GM12874 (cell line): ENCODE measurements at regions not wholly inside any gene's neighbourhood (a gene's known extent, or its start where the extent isn't known, plus 50 kb on each side); places are given as distances from the start of the nearest gene placed in this dataset.

ENCODE experiments used
- TF ChIP-seq, protein P1 (sequence below): IDR thresholded peaks from 2 replicates; pipeline ENCODE4 v1.5.1; 2011; ENCODE audit warnings: low read depth, mild to moderate bottlenecking, control low read depth, low read length, moderate library complexity; ENCODE audit not compliant: insufficient read depth

DNA sequence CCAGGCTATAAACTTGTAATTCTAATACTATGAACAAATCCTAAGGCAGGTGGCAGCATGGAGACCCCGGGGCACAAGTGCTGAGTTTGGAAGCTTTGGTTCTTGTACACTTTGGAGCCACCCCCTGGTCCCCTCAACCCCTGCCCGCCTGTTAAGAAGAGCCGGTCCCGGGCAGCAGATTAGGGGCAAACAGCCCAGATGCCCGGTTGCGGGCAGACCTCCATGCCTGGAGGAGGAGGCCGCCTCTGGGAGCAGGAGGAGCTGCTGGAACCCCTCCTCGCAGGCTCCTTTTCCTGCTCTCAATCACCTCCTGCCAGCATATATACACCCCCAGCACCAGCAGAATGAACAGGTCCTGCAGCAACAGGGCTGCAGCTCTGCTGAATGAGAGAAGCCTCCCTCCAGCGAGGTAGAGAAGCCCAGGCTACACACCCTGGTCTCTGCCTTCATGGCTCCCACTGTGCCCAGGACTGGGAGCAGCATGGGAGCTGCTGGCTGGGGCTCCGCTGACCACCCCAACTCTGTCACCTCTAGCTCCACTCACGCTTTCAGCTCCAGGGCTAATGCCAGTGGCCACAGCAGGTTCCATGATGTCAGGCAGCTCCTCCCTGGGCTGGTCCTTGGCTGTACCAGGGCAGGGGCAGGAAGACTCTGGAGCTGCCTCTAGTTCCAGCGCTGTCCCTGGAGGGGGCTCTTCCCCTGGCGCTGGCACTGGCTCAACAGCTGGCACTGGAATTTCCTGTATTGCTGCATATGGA lies 1713.5 kb upstream of the ACO1 start:
- TF ChIP-seq, protein P1, sequence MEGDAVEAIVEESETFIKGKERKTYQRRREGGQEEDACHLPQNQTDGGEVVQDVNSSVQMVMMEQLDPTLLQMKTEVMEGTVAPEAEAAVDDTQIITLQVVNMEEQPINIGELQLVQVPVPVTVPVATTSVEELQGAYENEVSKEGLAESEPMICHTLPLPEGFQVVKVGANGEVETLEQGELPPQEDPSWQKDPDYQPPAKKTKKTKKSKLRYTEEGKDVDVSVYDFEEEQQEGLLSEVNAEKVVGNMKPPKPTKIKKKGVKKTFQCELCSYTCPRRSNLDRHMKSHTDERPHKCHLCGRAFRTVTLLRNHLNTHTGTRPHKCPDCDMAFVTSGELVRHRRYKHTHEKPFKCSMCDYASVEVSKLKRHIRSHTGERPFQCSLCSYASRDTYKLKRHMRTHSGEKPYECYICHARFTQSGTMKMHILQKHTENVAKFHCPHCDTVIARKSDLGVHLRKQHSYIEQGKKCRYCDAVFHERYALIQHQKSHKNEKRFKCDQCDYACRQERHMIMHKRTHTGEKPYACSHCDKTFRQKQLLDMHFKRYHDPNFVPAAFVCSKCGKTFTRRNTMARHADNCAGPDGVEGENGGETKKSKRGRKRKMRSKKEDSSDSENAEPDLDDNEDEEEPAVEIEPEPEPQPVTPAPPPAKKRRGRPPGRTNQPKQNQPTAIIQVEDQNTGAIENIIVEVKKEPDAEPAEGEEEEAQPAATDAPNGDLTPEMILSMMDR: no peak

DNA sequence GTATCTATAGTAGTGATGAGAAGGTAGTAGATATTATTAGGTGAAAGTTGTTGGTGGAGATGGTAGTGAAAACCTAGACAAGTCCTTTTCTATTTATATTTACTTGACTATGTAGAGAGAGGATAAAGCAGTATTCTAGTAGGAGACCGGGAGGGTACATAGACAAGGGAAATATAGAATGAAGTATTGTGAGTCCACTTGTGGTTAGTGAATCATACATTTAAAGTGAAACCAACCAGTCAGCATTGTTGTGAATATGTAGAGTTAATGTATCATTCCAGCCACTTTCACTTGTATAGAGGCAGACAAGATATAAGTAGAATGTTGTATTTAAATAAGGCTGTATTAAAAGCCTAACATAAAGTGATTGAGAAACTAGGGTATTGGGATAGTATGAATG lies 1711.3 kb upstream of the ACO1 start:
- TF ChIP-seq, protein P1: no peak

DNA sequence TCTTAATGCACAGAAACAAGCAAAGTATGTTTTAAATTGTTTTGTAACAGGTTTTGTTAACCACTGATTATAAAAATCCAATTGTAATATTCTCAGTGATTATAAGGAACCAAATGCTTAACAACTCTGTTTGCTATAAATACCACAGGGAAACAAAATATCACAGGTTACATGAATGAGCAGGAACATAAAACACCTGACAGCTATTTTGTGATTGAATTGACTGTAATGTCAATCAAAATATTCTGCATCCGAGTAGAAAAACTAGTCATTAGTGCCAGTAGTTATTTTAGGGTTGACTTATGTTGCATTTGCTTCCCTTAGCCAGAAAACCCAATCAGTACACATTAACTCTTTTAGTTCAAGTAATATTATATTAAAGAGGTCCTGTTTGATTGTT lies 1707.8 kb upstream of the ACO1 start:
- TF ChIP-seq, protein P1: no peak

DNA sequence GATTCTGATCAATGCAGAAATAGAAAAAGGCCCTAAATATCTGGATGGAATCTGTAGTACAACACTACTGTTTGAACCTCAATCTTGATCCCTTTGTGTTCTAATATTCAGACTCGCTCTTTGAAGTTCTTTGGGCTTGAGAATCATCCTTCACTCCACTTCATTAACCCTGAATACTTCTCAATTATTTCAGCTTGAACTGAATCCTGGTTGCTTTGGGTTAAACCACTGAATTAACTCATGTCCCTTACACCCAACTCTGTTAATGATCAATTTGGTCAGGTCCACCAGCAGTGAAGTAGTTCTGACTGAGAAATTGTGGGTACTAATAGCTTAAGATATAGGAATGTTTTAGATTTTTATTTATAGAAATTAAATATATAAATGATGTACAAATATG lies 1707.2 kb upstream of the ACO1 start:
- TF ChIP-seq, protein P1: no peak

DNA sequence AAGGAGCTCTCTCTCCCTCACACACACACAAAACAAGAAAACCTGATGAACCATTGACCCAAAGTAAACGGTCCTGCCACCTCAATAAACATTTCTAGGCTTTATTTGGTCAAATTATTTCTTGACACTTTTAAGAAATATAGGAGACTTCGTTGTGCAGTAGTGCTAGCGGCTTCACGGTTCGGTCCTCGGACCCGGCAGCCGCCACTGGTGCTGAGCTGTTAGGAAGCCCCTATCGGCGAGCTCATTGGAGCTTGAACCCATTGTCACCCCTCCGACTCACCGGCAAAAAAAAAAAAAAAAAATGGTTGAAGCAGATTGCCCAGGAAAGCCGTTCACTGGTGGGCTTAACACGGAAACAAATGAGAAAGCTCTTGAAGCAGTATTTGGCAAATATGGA lies 1695.6 kb upstream of the ACO1 start:
- TF ChIP-seq, protein P1: no peak

DNA sequence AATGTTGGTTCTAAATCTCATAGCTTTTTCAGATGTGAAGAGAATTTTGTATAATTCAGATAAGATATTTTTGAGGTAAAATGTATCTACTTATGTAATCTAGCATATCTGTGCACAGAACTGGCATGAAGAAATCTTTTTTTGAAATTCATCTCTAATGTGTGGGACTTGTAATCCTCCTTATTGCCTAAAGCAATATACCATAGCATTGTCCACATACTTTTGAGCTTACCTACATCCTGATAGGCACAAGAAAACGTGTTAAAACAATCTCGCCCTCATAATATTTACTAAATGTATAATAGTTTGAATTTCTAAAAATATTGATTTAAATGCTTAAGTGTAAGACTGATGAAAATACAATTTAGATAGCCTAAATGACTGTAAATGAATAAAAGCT lies 1686.5 kb upstream of the ACO1 start:
- TF ChIP-seq, protein P1: no peak

DNA sequence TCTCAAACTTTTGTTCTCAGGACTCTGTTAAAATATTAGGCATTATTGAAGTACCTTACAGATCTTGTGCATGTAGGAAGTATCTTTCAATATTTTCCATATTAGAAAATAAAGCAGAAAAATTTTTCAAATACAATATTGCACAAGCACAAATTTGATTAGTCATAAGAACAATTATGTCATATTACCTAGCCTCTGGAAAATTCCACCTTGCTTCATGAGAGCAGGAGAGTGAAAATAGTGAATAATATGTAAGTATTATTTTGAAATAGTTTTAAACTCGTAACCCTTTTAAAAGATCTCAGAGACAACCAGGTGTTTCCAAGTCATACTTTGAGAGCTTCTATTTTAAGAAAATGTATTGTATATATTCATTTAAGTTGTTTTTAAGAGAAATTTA lies 1672.9 kb upstream of the ACO1 start:
- TF ChIP-seq, protein P1: no peak
